C4-2B (cell line): ENCODE measurements at regions not wholly inside any gene's neighbourhood (a gene's known extent, or its start where the extent isn't known, plus 50 kb on each side); places are given as distances from the start of the nearest gene placed in this dataset.

Experiments
- CTCF ChIP-seq: fragments of 450-650 bp; conservative IDR thresholded peaks from 2 replicates; pipeline ENCODE4 v1.5.1; 2017; ENCODE audit warnings: mild to moderate bottlenecking
- ZFX ChIP-seq: fragments of 450-650 bp; IDR thresholded peaks from 2 replicates; pipeline ENCODE4 v1.6.1; 2017

GRCh38 chr12:32995623-32996022 is 99.0 kb upstream of the PKP2 start:
- no peak for TF ChIP-seq CTCF
- no peak for TF ChIP-seq ZFX
